ENCODE measurements at regions not wholly inside any gene's neighbourhood (a gene's known extent, or its start where the extent isn't known, plus 50 kb on each side); places are given as distances from the start of the nearest gene placed in this dataset.

DNA sequence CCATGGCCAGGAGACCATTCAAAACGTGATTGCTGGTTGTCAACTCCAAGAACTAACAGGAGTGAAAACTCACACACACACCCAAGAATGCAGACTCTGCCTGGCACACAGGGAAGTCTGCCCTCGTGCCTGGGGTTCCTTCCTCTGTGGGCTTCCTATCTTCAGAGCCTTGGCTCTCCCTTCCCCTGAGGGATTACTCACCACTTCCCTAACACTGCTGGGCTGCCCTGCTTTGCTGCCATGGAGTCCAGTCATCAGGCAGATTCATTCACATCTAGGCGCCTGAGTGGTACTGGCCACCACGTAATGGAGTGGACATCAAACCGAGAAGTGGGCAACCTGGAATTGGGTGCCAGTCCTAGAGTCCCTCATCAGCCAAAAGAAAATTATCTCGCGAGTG, 76.4 kb upstream of the PRSS3 start:
- TF ChIP-seq TCF4 (CRISPR knock-in tag; IDR thresholded peaks at IDR 0.05; ENCODE audit: borderline replicate concordance) (no peak), ZFP30 (CRISPR knock-in tag; IDR thresholded peaks at IDR 0.05) (no peak)
- peak; percentile 15; the same call in 2 of the 3 replicates for ATAC-seq

DNA sequence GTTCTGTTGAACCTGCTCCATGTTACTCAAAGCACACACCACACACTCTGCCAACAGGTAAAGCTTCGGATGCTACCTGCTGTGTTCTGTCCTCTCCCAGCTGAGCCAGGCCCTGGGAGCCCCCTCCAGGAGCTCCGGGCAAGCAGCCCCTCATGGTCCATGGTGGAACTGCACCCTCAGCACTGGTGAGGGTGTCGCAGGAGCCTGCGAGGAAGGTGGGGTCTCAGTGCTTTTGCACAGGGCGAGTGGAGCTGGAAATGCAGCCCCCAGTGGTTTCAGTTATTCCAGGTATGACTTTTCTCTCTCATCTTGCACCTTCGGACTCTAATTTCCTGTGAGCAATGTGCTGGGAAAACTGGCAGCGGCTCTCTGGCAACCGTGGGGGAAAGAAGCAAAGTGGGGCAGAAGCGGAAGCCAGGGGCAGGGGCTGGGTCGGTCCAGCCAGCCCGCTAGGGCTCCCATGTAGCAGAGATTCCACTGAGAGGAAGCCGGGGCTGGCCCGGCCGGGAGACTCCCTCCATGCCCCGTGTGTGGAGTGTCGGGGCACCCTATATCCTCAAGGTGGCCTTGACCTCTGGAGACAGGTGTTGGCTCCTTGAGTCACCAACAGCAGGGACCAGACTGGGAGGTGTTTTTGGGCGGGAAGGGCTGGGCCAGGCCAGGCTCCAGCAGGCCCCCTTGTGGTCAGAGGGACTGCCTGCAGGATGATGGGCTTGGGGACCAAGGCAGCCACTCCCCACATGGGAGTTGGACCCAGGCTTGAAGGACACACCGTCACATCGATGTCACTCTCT, 75.6 kb upstream of the PRSS3 start:
- TF ChIP-seq ESRRG (CRISPR knock-in tag; IDR thresholded peaks at IDR 0.05): no peak
- TF ChIP-seq OSR1 (CRISPR knock-in tag; IDR thresholded peaks at IDR 0.05): no peak
- TF ChIP-seq ZNF565 (CRISPR knock-in tag; conservative IDR thresholded peaks at IDR 0.05; ENCODE audit: low read depth): no peak
- no peak for TF ChIP-seq ZFP3 (CRISPR knock-in tag; IDR thresholded peaks at IDR 0.05)
- TF ChIP-seq, protein P1, sequence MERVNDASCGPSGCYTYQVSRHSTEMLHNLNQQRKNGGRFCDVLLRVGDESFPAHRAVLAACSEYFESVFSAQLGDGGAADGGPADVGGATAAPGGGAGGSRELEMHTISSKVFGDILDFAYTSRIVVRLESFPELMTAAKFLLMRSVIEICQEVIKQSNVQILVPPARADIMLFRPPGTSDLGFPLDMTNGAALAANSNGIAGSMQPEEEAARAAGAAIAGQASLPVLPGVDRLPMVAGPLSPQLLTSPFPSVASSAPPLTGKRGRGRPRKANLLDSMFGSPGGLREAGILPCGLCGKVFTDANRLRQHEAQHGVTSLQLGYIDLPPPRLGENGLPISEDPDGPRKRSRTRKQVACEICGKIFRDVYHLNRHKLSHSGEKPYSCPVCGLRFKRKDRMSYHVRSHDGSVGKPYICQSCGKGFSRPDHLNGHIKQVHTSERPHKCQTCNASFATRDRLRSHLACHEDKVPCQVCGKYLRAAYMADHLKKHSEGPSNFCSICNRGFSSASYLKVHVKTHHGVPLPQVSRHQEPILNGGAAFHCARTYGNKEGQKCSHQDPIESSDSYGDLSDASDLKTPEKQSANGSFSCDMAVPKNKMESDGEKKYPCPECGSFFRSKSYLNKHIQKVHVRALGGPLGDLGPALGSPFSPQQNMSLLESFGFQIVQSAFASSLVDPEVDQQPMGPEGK (CRISPR knock-in tag; IDR thresholded peaks at IDR 0.05; ENCODE audit: borderline replicate concordance): no peak
- no peak for TF ChIP-seq ZC3H10 (CRISPR knock-in tag; IDR thresholded peaks at IDR 0.05)
- no peak for TF ChIP-seq BACH2 (CRISPR knock-in tag; IDR thresholded peaks at IDR 0.05; ENCODE audit: borderline replicate concordance)
- TF ChIP-seq, protein P2, sequence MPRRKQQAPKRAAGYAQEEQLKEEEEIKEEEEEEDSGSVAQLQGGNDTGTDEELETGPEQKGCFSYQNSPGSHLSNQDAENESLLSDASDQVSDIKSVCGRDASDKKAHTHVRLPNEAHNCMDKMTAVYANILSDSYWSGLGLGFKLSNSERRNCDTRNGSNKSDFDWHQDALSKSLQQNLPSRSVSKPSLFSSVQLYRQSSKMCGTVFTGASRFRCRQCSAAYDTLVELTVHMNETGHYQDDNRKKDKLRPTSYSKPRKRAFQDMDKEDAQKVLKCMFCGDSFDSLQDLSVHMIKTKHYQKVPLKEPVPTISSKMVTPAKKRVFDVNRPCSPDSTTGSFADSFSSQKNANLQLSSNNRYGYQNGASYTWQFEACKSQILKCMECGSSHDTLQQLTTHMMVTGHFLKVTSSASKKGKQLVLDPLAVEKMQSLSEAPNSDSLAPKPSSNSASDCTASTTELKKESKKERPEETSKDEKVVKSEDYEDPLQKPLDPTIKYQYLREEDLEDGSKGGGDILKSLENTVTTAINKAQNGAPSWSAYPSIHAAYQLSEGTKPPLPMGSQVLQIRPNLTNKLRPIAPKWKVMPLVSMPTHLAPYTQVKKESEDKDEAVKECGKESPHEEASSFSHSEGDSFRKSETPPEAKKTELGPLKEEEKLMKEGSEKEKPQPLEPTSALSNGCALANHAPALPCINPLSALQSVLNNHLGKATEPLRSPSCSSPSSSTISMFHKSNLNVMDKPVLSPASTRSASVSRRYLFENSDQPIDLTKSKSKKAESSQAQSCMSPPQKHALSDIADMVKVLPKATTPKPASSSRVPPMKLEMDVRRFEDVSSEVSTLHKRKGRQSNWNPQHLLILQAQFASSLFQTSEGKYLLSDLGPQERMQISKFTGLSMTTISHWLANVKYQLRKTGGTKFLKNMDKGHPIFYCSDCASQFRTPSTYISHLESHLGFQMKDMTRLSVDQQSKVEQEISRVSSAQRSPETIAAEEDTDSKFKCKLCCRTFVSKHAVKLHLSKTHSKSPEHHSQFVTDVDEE (CRISPR knock-in tag; IDR thresholded peaks at IDR 0.05): no peak
- TF ChIP-seq TOX (CRISPR knock-in tag; IDR thresholded peaks at IDR 0.05; ENCODE audit: borderline replicate concordance): no peak
- ATAC-seq: peak; percentile 72

DNA sequence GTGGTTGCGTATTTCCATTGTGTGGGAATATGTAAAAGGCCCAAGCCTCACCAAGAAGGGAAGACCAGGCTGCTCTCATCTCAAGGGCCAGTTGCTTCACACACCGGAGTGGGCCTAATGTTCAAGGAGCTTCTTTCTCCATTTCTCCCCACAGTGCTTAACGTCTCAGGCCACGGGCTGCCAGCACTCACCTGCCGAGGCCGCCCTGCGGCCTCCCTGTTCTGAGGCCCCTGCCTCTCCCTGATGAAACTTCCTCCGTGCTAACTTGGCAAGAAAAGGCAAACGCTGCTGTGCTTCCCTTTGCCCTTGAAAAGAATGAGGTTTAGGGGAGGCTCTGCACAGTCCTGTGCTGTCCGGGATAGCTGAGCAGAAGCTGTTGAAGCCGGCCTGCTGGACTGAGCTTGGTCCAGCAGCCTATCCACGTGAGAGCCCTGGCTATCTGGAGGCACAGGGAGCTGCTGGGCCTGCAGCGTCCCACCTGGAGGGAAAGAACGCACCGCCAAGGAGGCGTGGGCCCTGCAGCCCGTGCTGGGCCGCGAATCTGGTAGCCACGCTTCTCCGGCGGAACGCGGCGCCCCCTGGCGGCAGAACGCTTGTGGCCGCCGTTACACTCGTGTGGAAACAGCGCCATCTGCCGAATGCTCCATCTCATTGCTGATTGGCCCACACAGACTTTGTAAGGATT, 73.5 kb upstream of the PRSS3 start:
- ATAC-seq: peak; percentile 87
- TF ChIP-seq ESRRG (CRISPR knock-in tag; IDR thresholded peaks at IDR 0.05): no peak
- no peak for TF ChIP-seq GLIS3 (CRISPR knock-in tag; IDR thresholded peaks at IDR 0.05)
- no peak for TF ChIP-seq RARB (CRISPR knock-in tag; IDR thresholded peaks at IDR 0.05)
- TF ChIP-seq, protein P2 (CRISPR knock-in tag; IDR thresholded peaks at IDR 0.05): no peak
- TF ChIP-seq BACH2 (CRISPR knock-in tag; IDR thresholded peaks at IDR 0.05; ENCODE audit: borderline replicate concordance): no peak
- TF ChIP-seq TCF4 (CRISPR knock-in tag; IDR thresholded peaks at IDR 0.05; ENCODE audit: borderline replicate concordance): peak; percentile 83

DNA sequence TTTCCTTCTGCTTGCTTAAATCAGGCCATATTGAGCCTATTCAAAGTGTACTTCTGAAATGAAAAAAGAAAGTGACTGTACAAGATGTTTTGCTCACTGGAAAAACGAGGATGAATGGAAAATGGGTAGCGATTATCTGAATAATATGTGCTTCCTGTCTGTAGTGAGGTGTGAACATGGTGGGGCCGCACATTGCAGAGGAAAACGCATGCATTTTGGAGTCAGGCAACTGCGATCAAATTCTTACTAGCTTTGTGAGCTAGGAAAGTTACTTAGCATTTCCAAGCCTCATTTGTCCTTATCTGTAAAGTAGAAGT, 73.0 kb upstream of the PRSS3 start:
- no peak for TF ChIP-seq ESRRG (CRISPR knock-in tag; IDR thresholded peaks at IDR 0.05)
- no peak for ATAC-seq

DNA sequence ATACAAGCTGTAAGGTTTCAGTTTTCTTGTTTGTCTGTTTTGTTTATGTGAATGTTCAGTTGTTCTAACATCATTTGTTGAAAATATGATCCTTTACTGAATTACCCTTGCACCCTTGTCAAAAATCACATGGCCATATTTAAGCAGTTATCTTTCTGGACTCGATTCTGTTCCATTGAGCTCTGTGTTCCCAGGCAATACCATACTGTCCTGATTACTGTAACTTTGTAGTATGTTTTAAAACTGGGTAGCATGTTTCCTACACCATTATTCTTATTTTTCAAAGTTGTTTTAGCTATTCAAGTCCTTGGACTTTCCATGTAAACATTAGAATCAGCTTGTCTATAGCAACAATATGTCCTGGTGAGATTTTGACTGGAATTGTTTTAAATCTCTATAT, 66.7 kb upstream of the PRSS3 start:
- ATAC-seq: no peak
- TF ChIP-seq ARNTL (CRISPR knock-in tag; IDR thresholded peaks at IDR 0.05; ENCODE audit: borderline replicate concordance, low read depth) (no peak), GLIS3 (CRISPR knock-in tag; IDR thresholded peaks at IDR 0.05) (no peak), SNAI2 (CRISPR knock-in tag; IDR thresholded peaks at IDR 0.05) (no peak), ZFP30 (CRISPR knock-in tag; IDR thresholded peaks at IDR 0.05) (no peak), ESRRG (CRISPR knock-in tag; IDR thresholded peaks at IDR 0.05) (no peak), PPARA (CRISPR knock-in tag; IDR thresholded peaks at IDR 0.05; ENCODE audit: borderline replicate concordance) (no peak), ZNF8 (CRISPR knock-in tag; IDR thresholded peaks at IDR 0.05) (no peak)
- TF ChIP-seq, protein P2 (CRISPR knock-in tag; IDR thresholded peaks at IDR 0.05): no peak
- TF ChIP-seq, protein P1 (CRISPR knock-in tag; IDR thresholded peaks at IDR 0.05; ENCODE audit: borderline replicate concordance): no peak
- TF ChIP-seq, protein P3, sequence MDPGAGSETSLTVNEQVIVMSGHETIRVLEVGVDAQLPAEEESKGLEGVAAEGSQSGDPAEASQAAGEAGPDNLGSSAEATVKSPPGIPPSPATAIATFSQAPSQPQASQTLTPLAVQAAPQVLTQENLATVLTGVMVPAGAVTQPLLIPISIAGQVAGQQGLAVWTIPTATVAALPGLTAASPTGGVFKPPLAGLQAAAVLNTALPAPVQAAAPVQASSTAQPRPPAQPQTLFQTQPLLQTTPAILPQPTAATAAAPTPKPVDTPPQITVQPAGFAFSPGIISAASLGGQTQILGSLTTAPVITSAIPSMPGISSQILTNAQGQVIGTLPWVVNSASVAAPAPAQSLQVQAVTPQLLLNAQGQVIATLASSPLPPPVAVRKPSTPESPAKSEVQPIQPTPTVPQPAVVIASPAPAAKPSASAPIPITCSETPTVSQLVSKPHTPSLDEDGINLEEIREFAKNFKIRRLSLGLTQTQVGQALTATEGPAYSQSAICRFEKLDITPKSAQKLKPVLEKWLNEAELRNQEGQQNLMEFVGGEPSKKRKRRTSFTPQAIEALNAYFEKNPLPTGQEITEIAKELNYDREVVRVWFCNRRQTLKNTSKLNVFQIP (CRISPR knock-in tag; IDR thresholded peaks at IDR 0.05; ENCODE audit: borderline replicate concordance, low read depth): no peak

Data from SK-N-SH treated with all-trans-retinoic acid at 6 μM for 48 hours (cell line).